HUES6 (cell line): ENCODE measurements at regions not wholly inside any gene's neighbourhood (a gene's known extent, or its start where the extent isn't known, plus 50 kb on each side); places are given as distances from the start of the nearest gene placed in this dataset.
A peak's percentile ranks its signal among the peaks of the same experiment; 100 is the strongest.

ENCODE experiments used
- H3K27ac ChIP-seq: 2 replicates; pipeline ENCODE4 v1.7.0; 2013; ENCODE audit warnings: low read depth, mild to moderate bottlenecking, low read length, inconsistent platforms
- H3K27me3 ChIP-seq: 2 replicates; pipeline ENCODE4 v1.6.1; 2013; ENCODE audit warnings: low read length; ENCODE audit not compliant: control insufficient read depth, insufficient read depth
- H3K36me3 ChIP-seq: 2 replicates; pipeline ENCODE4 v1.6.1; 2013; ENCODE audit warnings: low read length; ENCODE audit not compliant: control insufficient read depth, insufficient read depth
- H3K4me1 ChIP-seq: 2 replicates; pipeline ENCODE4 v1.6.1; 2013; ENCODE audit warnings: low read length; ENCODE audit not compliant: control insufficient read depth, insufficient read depth
- H3K4me3 ChIP-seq: 2 replicates; pipeline ENCODE4 v1.5.1; 2013; ENCODE audit warnings: low read depth, low read length
- H3K9ac ChIP-seq: one replicate; pipeline ENCODE4 v1.6.1; 2013; ENCODE audit warnings: mild to moderate bottlenecking, low read length
- H3K9me3 ChIP-seq: 2 replicates; pipeline ENCODE4 v1.6.1; 2013; ENCODE audit warnings: low read depth, low read length; ENCODE audit not compliant: control insufficient read depth, insufficient read depth

GRCh38 chr14:26395726-26396125, 202.1 kb downstream of the NOVA1 start:
- Histone ChIP-seq H3K27me3 (no peaks in the 10 kb centered on the region; the same call in 1 of the 2 replicates), H3K9ac (no peak overlapping the region), H3K4me3 (no peak overlapping the region), H3K9me3 (no peaks in the 10 kb centered on the region), H3K4me1 (peaks cover 34% of the 10 kb centered on the region), H3K36me3 (no peaks in the 10 kb centered on the region), H3K27ac (no peak overlapping the region)

GRCh38 chr14:26394150-26394810, 203.6 kb downstream of the NOVA1 start:
- Histone ChIP-seq H3K27me3 (no peaks in the 10 kb centered on the region; the same call in 1 of the 2 replicates), H3K36me3 (no peaks in the 10 kb centered on the region), H3K9me3 (no peaks in the 10 kb centered on the region), H3K4me1 (peaks cover 42% of the 10 kb centered on the region), H3K27ac (peak overlapping the region; percentile 43; the same call in 1 of the 2 replicates), H3K9ac (no peak overlapping the region), H3K4me3 (no peak overlapping the region)

GRCh38 chr14:26392498-26392897, 205.3 kb downstream of the NOVA1 start:
- Histone ChIP-seq H3K27me3 (no peaks in the 10 kb centered on the region; the same call in 1 of the 2 replicates), H3K4me1 (peaks cover 42% of the 10 kb centered on the region), H3K9me3 (no peaks in the 10 kb centered on the region), H3K36me3 (no peaks in the 10 kb centered on the region), H3K9ac (no peak overlapping the region), H3K27ac (no peak overlapping the region), H3K4me3 (no peak overlapping the region)

- no peaks in the 10 kb centered on the region for H3K9me3 ChIP-seq
- no peaks in the 10 kb centered on the region; the same call in 1 of the 2 replicates for H3K27me3 ChIP-seq
- H3K36me3 ChIP-seq = no peaks in the 10 kb centered on the region
- H3K4me3 ChIP-seq = no peak overlapping the region
- peaks cover 38% of the 10 kb centered on the region for H3K4me1 ChIP-seq
- no peak overlapping the region for H3K27ac ChIP-seq
- no peak overlapping the region for H3K9ac ChIP-seq
Observed at GRCh38 chr14:26389646-26390508, 208.0 kb downstream of the NOVA1 start.

- no peak overlapping the region for H3K9ac ChIP-seq
- H3K4me1 ChIP-seq = peaks cover 18% of the 10 kb centered on the region
Observed at GRCh38 chr14:26385310-26385709, 212.5 kb downstream of the NOVA1 start.

GRCh38 chr14:26382901-26383685, 214.7 kb downstream of the NOVA1 start:
- Histone ChIP-seq H3K9ac (no peak overlapping the region), H3K36me3 (no peaks in the 10 kb centered on the region), H3K27me3 (no peaks in the 10 kb centered on the region), H3K27ac (no peak overlapping the region), H3K9me3 (no peaks in the 10 kb centered on the region; the same call in 1 of the 2 replicates), H3K4me1 (peaks cover 10% of the 10 kb centered on the region; the same call in 1 of the 2 replicates), H3K4me3 (no peak overlapping the region)

More at GRCh38 chr14:26385310-26385709, 212.5 kb downstream of the NOVA1 start:
- no peaks in the 10 kb centered on the region for H3K36me3 ChIP-seq
- H3K27ac ChIP-seq = no peak overlapping the region
- no peaks in the 10 kb centered on the region for H3K9me3 ChIP-seq
- H3K27me3 ChIP-seq = no peaks in the 10 kb centered on the region
- no peak overlapping the region for H3K4me3 ChIP-seq

GRCh38 chr14:26381405-26381804, 216.4 kb downstream of the NOVA1 start:
- no peak overlapping the region for H3K9ac ChIP-seq
- H3K27ac ChIP-seq = no peak overlapping the region
- peaks cover 13% of the 10 kb centered on the region for H3K4me1 ChIP-seq
- no peak overlapping the region for H3K4me3 ChIP-seq
- no peaks in the 10 kb centered on the region for H3K27me3 ChIP-seq
- peaks cover 5% of the 10 kb centered on the region; the same call in 1 of the 2 replicates for H3K9me3 ChIP-seq
- no peaks in the 10 kb centered on the region for H3K36me3 ChIP-seq

- Histone ChIP-seq H3K27ac (no peak overlapping the region), H3K4me1 (peaks cover 13% of the 10 kb centered on the region), H3K9ac (no peak overlapping the region), H3K27me3 (no peaks in the 10 kb centered on the region), H3K4me3 (no peak overlapping the region), H3K9me3 (peaks cover 5% of the 10 kb centered on the region; the same call in 1 of the 2 replicates), H3K36me3 (no peaks in the 10 kb centered on the region)
Observed at GRCh38 chr14:26380637-26381036, 217.2 kb downstream of the NOVA1 start.

GRCh38 chr14:26379951-26380350, 217.9 kb downstream of the NOVA1 start:
- H3K4me3 ChIP-seq = no peak overlapping the region
- H3K27ac ChIP-seq = no peak overlapping the region
- no peaks in the 10 kb centered on the region for H3K36me3 ChIP-seq
- peaks cover 5% of the 10 kb centered on the region; the same call in 1 of the 2 replicates for H3K9me3 ChIP-seq
- no peaks in the 10 kb centered on the region for H3K27me3 ChIP-seq
- H3K4me1 ChIP-seq = peaks cover 13% of the 10 kb centered on the region
- H3K9ac ChIP-seq = no peak overlapping the region

GRCh38 chr14:26377150-26377549, 220.7 kb downstream of the NOVA1 start:
- Histone ChIP-seq H3K36me3 (no peaks in the 10 kb centered on the region), H3K27me3 (no peaks in the 10 kb centered on the region), H3K9me3 (peaks cover 5% of the 10 kb centered on the region; the same call in 1 of the 2 replicates), H3K4me3 (no peak overlapping the region), H3K27ac (no peak overlapping the region), H3K4me1 (peaks cover 11% of the 10 kb centered on the region), H3K9ac (no peak overlapping the region)
